Neural crest cell (in vitro differentiated cells): ENCODE measurements at regions not wholly inside any gene's neighbourhood (a gene's known extent, or its start where the extent isn't known, plus 50 kb on each side); places are given as distances from the start of the nearest gene placed in this dataset.
"Not testable (repeated sequence)": the region's sequence is repeated elsewhere in the genome, so short reads cannot be mapped to it uniquely, and the experiment has no call there.

Source experiments
- DNase-seq: peaks from one replicate; pipeline ENCODE4 v3.0.0; 2021; ENCODE audit warnings: low read depth, mixed read lengths, low spot score
- H3K27ac Mint-ChIP-seq: one replicate; pipeline ENCODE4 v1.8.0; 2021; ENCODE audit warnings: mild to moderate bottlenecking, mixed read lengths; ENCODE audit not compliant: unreplicated experiment
- H3K27me3 Mint-ChIP-seq: 2 replicates; pipeline ENCODE4 v1.8.0; 2021; ENCODE audit warnings: low read depth, mild to moderate bottlenecking, mixed read lengths
- H3K36me3 Mint-ChIP-seq: 2 replicates; pipeline ENCODE4 v1.8.0; 2021; ENCODE audit warnings: low read depth, mild to moderate bottlenecking, mixed read lengths
- H3K4me1 Mint-ChIP-seq: 2 replicates; pipeline ENCODE4 v1.8.0; 2021; ENCODE audit warnings: mixed read lengths
- H3K4me3 Mint-ChIP-seq: one replicate; pipeline ENCODE4 v1.8.0; 2021; ENCODE audit warnings: mild to moderate bottlenecking, mixed read lengths
- H3K9me3 Mint-ChIP-seq: 2 replicates; pipeline ENCODE4 v1.8.0; 2021; ENCODE audit warnings: mixed read lengths
- CTCF ChIP-seq: fragments of 200-600 bp; sonication (generic); conservative IDR thresholded peaks from 2 replicates; pipeline ENCODE4 v1.5.0; 2021; ENCODE audit warnings: antibody characterized with exemption, mild to moderate bottlenecking

- no peak overlapping the region for H3K27ac Mint-ChIP-seq
- H3K9me3 Mint-ChIP-seq = peaks cover 12% of the 10 kb centered on the region
- peaks cover 9% of the 10 kb centered on the region for H3K36me3 Mint-ChIP-seq
- H3K27me3 Mint-ChIP-seq = peaks cover 10% of the 10 kb centered on the region
- H3K4me3 Mint-ChIP-seq = no peak overlapping the region
- DNase-seq = no peak
- no peak for TF ChIP-seq CTCF
- H3K4me1 Mint-ChIP-seq = no peaks in the 10 kb centered on the region
Observed at GRCh38 chr1:221256773-221257172, 377.5 kb downstream of the HLX start.

GRCh38 chr1:221257548-221257947 is 378.3 kb downstream of the HLX start:
- not testable (repeated sequence) for DNase-seq, H3K4me1 Mint-ChIP-seq, H3K4me3 Mint-ChIP-seq, H3K27ac Mint-ChIP-seq, H3K36me3 Mint-ChIP-seq
- Mint-ChIP-seq H3K9me3 (peaks cover 12% of the 10 kb centered on the region), H3K27me3 (peaks cover 11% of the 10 kb centered on the region)

GRCh38 chr1:221262677-221263076 is 383.4 kb downstream of the HLX start:
- not testable (repeated sequence) for H3K4me3 Mint-ChIP-seq, H3K36me3 Mint-ChIP-seq, H3K4me1 Mint-ChIP-seq, H3K9me3 Mint-ChIP-seq, DNase-seq, H3K27ac Mint-ChIP-seq
- peaks cover 12% of the 10 kb centered on the region for H3K27me3 Mint-ChIP-seq

DNA sequence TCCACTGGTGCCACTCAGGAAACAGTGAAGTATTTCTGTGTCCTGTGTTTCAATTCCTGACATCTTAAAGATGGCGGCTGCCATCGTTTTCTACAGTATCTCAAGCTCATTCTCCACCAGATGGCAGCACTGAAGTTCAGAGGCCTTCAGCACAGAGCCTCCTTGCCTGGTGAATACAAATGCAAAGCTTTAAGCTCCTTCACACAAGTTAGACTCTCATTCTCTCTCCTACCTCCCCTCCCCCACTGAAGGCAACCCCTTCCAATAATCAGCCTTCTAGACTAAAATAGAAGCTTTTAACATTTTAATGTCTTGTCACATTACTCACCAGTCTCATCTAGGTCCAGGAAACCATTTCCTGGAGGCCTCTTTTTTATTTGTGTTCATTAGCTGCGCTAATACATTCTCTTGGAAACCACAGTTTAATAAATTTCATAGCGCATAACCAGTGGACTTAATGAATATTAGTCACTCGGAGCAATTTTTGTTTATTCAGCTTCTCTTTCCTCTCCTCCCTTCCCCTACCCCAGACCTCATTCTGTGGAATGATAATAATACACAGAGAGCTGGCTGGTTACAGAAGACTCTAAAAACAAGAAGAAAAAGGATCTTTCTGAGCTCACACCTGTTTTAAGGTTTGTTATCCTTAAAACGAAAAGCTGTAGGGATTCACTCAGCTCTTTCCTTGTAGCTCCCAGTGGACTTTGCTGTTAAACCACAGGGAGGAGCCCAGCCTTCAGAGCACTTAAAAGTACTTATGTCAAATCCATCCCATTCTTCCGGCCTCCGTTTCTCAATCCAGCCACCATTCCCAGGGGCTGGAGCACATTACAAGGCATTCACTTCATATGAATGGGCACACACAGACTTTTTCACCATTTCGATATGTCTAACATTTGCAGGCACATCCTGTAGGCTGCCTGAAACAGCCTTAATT is 384.9 kb downstream of the HLX start:
- Mint-ChIP-seq H3K27me3 (peaks cover 12% of the 10 kb centered on the region), H3K4me3 (no peak overlapping the region), H3K27ac (no peak overlapping the region), H3K4me1 (no peaks in the 10 kb centered on the region), H3K9me3 (peaks cover 2% of the 10 kb centered on the region), H3K36me3 (peaks cover 2% of the 10 kb centered on the region)
- peak; percentile 66 for TF ChIP-seq CTCF
- DNase-seq = peak; percentile 57

DNA sequence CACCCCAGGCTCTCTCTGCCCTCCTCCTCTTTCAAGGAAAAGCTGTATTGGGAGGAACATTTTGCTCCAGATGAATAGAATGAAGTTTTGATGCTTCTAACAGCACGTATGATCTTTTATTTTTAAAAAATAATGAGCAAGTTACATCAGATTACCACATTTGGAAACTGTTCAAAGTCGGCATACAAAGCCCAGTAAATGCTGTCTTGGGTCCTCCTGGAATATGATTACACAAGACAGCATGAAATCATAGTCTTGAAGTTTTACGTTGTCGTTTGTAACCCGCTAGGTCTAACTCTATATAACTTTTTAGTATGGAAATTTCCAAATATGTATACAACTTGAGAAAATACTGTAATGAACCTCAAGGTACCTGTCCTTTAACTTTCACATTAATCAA is 385.6 kb downstream of the HLX start:
- TF ChIP-seq CTCF = no peak
- DNase-seq = no peak
- H3K27me3 Mint-ChIP-seq = peaks cover 12% of the 10 kb centered on the region
- H3K9me3 Mint-ChIP-seq = no peaks in the 10 kb centered on the region
- H3K4me1 Mint-ChIP-seq = no peaks in the 10 kb centered on the region
- no peak overlapping the region for H3K4me3 Mint-ChIP-seq
- no peak overlapping the region for H3K27ac Mint-ChIP-seq
- peaks cover 2% of the 10 kb centered on the region for H3K36me3 Mint-ChIP-seq

DNA sequence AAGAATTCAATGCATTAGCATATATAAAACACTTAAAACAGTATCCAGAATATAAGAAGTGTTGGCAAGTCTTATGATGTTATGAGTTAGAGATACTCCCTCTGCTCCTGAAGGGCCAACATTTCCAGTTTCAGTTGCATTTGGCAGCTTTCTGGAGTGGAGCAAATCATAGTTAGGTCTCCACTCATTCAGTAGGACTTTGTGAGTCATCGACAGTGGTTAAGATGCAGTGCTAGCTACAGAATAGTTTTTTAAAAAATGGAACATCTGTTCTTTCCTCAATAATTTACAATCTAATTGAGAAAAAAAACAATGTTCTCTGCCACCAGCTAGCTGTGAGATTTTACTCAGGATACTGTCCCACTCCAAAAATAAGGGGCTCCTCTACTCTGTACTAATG is 389.1 kb downstream of the HLX start:
- no peaks in the 10 kb centered on the region for H3K36me3 Mint-ChIP-seq
- H3K27ac Mint-ChIP-seq = no peak overlapping the region
- no peaks in the 10 kb centered on the region for H3K9me3 Mint-ChIP-seq
- no peak overlapping the region for H3K4me3 Mint-ChIP-seq
- no peaks in the 10 kb centered on the region for H3K4me1 Mint-ChIP-seq
- TF ChIP-seq CTCF = no peak
- no peak for DNase-seq
- no peaks in the 10 kb centered on the region for H3K27me3 Mint-ChIP-seq
